GM18526 (cell line): ENCODE measurements at regions not wholly inside any gene's neighbourhood (a gene's known extent, or its start where the extent isn't known, plus 50 kb on each side); places are given as distances from the start of the nearest gene placed in this dataset.

ENCODE experiments used
- POLR2A ChIP-seq: IDR thresholded peaks from 3 replicates; pipeline ENCODE4 v1.6.1; 2011; ENCODE audit not compliant: insufficient read length; ENCODE audit errors: extremely low read depth

- TF ChIP-seq POLR2A: no peak
These were observed 174.3 kb upstream of the TOPAZ1 start for GRCh38 chr3:44067431-44067830.

GRCh38 chr3:44068753-44069152, 172.9 kb upstream of the TOPAZ1 start:
- TF ChIP-seq POLR2A: no peak

GRCh38 chr3:44069276-44069675, 172.4 kb upstream of the TOPAZ1 start:
- no peak for TF ChIP-seq POLR2A

- no peak for TF ChIP-seq POLR2A
These were observed 170.7 kb upstream of the TOPAZ1 start for GRCh38 chr3:44070841-44071546.

- TF ChIP-seq POLR2A: no peak
These were observed 168.8 kb upstream of the TOPAZ1 start for GRCh38 chr3:44072601-44073540.

GRCh38 chr3:44074181-44074580, 167.5 kb upstream of the TOPAZ1 start:
- TF ChIP-seq POLR2A: no peak

GRCh38 chr3:44076221-44076829, 165.4 kb upstream of the TOPAZ1 start:
- no peak for TF ChIP-seq POLR2A

- TF ChIP-seq POLR2A: no peak
These were observed 164.4 kb upstream of the TOPAZ1 start for GRCh38 chr3:44077267-44077666.

- TF ChIP-seq POLR2A: no peak
These were observed 162.8 kb upstream of the TOPAZ1 start for GRCh38 chr3:44078863-44079262.

GRCh38 chr3:44079916-44080315, 161.8 kb upstream of the TOPAZ1 start:
- TF ChIP-seq POLR2A: no peak

- TF ChIP-seq POLR2A: no peak
These were observed 161.1 kb upstream of the TOPAZ1 start for GRCh38 chr3:44080474-44081072.

GRCh38 chr3:44090036-44090435, 151.7 kb upstream of the TOPAZ1 start:
- TF ChIP-seq POLR2A: no peak

GRCh38 chr3:44092497-44092896, 149.2 kb upstream of the TOPAZ1 start:
- no peak for TF ChIP-seq POLR2A

GRCh38 chr3:44093531-44093930, 148.2 kb upstream of the TOPAZ1 start:
- TF ChIP-seq POLR2A: no peak

- TF ChIP-seq POLR2A: no peak
These were observed 142.8 kb upstream of the TOPAZ1 start for GRCh38 chr3:44098656-44099415.
